ENCODE measurements at regions not wholly inside any gene's neighbourhood (a gene's known extent, or its start where the extent isn't known, plus 50 kb on each side); places are given as distances from the start of the nearest gene placed in this dataset.

DNA sequence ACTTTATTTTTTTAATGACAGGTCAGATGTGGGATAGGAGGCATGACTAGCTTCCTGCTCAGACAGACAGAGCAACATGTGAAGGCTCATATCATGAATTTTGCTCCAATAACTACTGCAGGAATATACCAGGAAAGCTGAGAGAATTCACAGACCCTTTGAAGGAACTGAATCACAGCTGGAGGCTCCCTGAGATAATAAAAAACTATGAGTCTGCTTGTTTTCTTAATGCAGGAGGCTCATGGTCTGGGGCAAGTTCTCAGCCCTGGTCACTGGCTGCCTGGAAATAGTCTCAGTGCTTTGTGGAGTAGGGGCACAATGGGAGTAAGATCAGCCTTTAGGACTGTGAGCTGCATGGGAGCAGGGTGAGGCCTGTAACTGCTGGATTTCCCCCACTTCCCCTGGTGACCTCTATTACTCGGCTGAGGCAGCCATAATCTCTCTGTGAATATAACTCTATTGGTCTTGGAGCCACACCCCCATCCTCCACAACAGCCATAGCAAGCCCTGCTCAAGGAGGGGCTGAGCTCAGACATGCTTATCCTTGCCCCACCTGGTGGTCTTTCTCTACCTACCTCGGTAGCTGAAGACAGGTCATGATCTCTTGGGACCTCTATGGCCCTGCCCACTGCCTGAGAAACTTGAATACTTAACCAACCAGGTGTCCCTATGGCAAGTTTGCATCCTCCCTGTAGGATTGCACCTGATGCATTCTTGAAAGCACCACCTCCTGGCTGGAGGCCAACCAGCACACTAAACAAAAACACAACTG lies 281.6 kb upstream of the TMCO5A start:
- DNase-seq (ENCODE audit: extremely low read depth, low read depth) = no peak
- TF ChIP-seq, protein P1, sequence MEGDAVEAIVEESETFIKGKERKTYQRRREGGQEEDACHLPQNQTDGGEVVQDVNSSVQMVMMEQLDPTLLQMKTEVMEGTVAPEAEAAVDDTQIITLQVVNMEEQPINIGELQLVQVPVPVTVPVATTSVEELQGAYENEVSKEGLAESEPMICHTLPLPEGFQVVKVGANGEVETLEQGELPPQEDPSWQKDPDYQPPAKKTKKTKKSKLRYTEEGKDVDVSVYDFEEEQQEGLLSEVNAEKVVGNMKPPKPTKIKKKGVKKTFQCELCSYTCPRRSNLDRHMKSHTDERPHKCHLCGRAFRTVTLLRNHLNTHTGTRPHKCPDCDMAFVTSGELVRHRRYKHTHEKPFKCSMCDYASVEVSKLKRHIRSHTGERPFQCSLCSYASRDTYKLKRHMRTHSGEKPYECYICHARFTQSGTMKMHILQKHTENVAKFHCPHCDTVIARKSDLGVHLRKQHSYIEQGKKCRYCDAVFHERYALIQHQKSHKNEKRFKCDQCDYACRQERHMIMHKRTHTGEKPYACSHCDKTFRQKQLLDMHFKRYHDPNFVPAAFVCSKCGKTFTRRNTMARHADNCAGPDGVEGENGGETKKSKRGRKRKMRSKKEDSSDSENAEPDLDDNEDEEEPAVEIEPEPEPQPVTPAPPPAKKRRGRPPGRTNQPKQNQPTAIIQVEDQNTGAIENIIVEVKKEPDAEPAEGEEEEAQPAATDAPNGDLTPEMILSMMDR (IDR thresholded peaks at IDR 0.05; ENCODE audit: low read depth, low read length) = no peak

DNA sequence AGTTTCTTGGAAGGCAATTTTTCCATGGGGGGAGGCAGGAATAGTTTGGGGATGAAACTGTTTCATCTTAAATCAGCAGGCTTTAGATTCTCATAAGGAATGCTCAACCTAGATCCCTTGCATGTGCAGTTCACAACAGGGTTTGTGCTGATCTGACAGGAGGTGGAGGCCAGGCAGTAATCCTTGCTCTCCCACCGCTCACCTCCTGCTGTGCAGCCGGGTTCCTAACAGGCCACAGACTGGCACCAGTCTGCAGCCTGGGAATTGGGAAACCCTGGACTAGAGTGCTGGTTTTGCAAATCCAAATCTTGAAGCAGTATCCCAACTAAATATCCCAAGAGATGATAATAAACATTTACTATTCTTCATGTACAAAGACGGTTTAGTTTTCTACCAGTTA lies 256.3 kb upstream of the TMCO5A start:
- TF ChIP-seq, protein P1 (IDR thresholded peaks at IDR 0.05; ENCODE audit: low read depth, low read length) = no peak
- no peak for DNase-seq (ENCODE audit: extremely low read depth, low read depth)

DNA sequence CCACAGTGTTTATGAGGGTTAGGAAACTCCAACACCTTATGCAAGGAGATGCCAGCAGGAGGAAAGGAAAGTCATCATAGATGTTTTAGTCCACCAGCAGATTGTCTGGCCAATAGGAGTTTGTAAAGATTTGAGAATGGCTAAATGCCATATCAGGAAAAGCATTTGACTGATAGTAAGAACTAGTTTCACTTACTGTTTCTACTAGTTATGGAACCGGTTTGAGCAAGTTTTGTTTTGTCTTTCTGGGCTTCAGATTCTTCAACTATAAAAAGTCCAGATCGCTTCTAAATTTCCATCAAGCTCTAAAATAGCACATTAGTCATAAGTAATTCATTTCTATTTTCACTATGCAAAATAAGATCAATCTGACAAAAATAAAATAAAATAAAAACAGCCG lies 254.8 kb upstream of the TMCO5A start:
- TF ChIP-seq, protein P1 (IDR thresholded peaks at IDR 0.05; ENCODE audit: low read depth, low read length) = no peak
- no peak for DNase-seq (ENCODE audit: extremely low read depth, low read depth)

DNA sequence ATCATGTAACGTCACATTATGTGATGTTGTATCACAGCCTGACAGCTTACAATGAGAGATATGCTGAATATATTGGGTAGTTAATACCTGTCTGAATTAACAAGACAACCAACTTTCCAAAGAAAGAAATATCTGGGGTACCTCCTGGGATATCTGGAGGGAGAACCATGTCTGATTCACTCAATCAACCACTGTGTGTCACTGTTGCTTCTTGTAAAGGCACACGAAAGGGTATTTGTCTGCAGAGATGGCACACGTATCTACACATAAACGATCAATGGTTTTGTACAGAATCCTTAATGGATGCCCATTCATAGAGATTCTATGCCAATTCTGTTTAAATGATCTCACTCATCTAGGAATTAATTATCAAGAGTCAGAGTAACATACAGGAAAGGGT lies 252.1 kb upstream of the TMCO5A start:
- no peak for DNase-seq (ENCODE audit: extremely low read depth, low read depth)
- TF ChIP-seq, protein P1 (IDR thresholded peaks at IDR 0.05; ENCODE audit: low read depth, low read length) = peak; percentile 8

DNA sequence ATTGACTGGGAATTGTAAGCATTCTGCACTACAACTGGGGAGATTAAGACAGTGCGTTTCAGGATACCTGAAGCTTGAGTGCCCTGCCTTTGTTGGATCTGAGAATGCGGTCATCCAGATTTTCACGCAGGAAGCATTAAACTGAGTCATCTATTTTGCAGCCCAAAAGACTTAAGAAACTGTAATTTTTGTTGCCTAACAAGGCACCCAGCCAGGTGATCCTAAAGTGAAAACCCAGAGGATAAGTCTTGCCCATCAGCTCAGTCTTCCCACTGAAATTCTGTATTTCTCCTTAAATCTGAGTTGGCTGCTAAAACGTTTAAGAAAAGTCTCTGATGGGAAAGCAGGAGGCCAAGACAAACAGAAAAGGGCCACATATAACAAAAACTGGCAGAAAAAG lies 242.5 kb upstream of the TMCO5A start:
- no peak for DNase-seq (ENCODE audit: extremely low read depth, low read depth)
- TF ChIP-seq, protein P1 (IDR thresholded peaks at IDR 0.05; ENCODE audit: low read depth, low read length) = no peak

DNA sequence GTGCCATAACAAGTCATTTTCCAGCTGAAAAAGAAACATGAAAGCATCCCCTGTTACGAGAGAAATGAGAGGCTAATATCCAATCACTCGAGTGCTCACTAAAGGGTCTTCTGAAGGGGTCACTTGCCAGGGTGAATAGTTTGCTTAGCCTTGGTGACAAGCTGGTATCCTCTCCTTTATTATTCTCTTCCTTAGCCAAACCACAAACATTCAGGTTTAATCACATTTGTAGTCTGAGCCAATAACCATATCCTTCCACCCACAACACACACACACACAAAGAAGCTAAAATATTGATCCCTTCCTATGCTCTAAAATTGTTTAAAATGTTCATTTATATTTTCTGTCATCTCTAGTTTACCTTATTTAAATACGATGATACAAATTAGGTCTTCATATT lies 240.5 kb upstream of the TMCO5A start:
- TF ChIP-seq, protein P1 (IDR thresholded peaks at IDR 0.05; ENCODE audit: low read depth, low read length) = no peak
- no peak for DNase-seq (ENCODE audit: extremely low read depth, low read depth)

DNA sequence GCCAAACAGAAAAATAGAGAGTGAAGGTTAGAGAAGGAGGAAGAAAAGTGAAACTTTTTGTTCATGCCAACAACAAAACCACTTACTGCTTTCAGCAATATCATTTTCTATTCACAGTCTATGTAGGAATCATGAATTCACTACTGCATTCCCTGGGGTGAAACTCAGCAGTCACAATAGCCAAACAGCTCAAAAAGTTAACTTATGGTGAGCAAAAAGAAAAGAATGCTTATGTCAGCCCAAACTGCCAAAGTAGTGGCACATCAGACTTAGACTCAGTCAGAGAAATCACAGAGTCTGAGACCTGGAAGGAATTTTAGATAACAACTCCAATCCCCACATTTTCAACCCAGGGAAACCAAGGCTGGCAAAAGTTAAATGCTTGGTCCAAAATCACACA lies 238.7 kb upstream of the TMCO5A start:
- DNase-seq (ENCODE audit: extremely low read depth, low read depth) = no peak
- TF ChIP-seq, protein P1 (IDR thresholded peaks at IDR 0.05; ENCODE audit: low read depth, low read length) = no peak

All from AG09319 (cell line).